ENCODE measurements at regions not wholly inside any gene's neighbourhood (a gene's known extent, or its start where the extent isn't known, plus 50 kb on each side); places are given as distances from the start of the nearest gene placed in this dataset.
"Not testable (repeated sequence)": the region's sequence is repeated elsewhere in the genome, so short reads cannot be mapped to it uniquely, and the experiment has no call there.

DNA sequence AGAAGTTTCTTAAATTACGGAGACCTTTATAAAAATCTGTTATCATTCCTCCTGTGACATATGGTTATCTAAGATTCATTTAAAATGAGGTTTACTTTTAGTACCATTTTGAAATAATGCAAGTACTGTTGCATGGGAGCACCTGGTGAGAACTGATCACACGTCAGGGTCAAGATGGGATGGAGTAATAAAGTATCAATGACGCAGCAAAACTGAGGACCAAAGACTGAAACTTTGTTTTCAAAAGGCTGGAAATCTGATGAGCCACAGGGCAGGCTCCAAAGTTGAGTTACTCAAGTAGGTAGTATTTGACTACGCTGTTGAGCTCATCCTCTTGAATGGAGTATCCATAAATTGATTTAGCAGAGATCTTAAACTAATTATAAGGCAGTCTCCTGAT lies 411.9 kb upstream of the ZNF804A start:
- TF ChIP-seq, protein P1, sequence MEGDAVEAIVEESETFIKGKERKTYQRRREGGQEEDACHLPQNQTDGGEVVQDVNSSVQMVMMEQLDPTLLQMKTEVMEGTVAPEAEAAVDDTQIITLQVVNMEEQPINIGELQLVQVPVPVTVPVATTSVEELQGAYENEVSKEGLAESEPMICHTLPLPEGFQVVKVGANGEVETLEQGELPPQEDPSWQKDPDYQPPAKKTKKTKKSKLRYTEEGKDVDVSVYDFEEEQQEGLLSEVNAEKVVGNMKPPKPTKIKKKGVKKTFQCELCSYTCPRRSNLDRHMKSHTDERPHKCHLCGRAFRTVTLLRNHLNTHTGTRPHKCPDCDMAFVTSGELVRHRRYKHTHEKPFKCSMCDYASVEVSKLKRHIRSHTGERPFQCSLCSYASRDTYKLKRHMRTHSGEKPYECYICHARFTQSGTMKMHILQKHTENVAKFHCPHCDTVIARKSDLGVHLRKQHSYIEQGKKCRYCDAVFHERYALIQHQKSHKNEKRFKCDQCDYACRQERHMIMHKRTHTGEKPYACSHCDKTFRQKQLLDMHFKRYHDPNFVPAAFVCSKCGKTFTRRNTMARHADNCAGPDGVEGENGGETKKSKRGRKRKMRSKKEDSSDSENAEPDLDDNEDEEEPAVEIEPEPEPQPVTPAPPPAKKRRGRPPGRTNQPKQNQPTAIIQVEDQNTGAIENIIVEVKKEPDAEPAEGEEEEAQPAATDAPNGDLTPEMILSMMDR (IDR thresholded peaks at IDR 0.05; ENCODE audit: extremely low read depth, insufficient read depth, missing control alignments), result no peak
- DNase-seq (ENCODE audit: low spot score), result no peak
- in situ Hi-C loops (cut with MboI; ENCODE audit: low pct_unique_long_range_greater_than_20kb, low sequenced_read_pairs, unreplicated experiment), result no loop called here

DNA sequence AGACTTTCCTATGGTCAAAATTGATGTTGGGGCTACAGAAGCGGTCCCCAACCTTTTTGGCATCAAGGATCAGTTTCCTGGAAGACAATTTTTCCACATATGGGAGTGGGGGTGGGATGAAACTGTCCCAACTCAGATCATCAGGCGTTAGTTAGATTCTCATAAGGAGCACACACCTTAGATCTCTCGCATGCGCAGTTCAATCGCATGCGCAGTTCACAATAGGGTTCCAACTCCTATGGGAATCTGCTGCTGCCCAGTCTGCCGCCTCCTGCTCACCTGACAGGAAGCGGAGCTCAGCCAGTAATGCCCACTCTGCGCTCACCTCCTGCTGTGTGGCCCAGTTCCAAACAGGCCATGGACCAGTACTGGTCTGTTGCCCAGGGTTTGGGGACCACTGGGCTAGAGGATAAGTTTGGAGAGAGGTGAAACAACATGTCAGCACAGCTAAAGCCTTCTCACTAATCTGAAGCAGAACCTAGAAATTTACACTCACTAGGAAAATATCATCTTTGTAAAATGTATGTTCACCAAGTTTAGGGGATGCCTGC lies 410.8 kb upstream of the ZNF804A start:
- no peak for DNase-seq (ENCODE audit: low spot score)
- TF ChIP-seq, protein P1 (IDR thresholded peaks at IDR 0.05; ENCODE audit: extremely low read depth, insufficient read depth, missing control alignments), result no peak
- in situ Hi-C loops (cut with MboI; ENCODE audit: low pct_unique_long_range_greater_than_20kb, low sequenced_read_pairs, unreplicated experiment), result no loop called here

GRCh38 chr2:184190725-184191124 lies 407.6 kb upstream of the ZNF804A start:
- TF ChIP-seq, protein P1 (IDR thresholded peaks at IDR 0.05; ENCODE audit: extremely low read depth, insufficient read depth, missing control alignments), result no peak
- no peak for DNase-seq (ENCODE audit: low spot score)
- in situ Hi-C loops (cut with MboI; ENCODE audit: low pct_unique_long_range_greater_than_20kb, low sequenced_read_pairs, unreplicated experiment), result no loop called here

DNA sequence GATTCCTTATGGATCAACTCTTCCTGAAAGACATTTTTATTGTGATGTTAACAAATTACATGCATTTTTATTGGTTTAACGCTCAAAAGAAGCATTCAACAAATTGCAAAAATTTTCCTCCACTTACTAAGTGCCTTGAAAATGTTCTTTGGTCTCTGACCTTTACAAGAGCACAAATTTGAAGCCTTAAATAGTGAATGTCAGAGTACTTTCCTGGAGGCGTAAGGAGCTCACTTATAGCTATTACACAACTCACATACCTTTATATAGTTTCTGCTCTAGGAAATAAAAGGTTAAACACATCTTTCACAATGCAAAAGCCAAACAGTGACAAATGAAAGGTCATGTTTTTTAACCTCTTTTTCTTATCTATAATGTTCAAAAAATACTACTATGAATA lies 405.7 kb upstream of the ZNF804A start:
- DNase-seq (ENCODE audit: low spot score), result no peak
- TF ChIP-seq, protein P1 (IDR thresholded peaks at IDR 0.05; ENCODE audit: extremely low read depth, insufficient read depth, missing control alignments), result no peak
- in situ Hi-C loops (cut with MboI; ENCODE audit: low pct_unique_long_range_greater_than_20kb, low sequenced_read_pairs, unreplicated experiment), result no loop called here

DNA sequence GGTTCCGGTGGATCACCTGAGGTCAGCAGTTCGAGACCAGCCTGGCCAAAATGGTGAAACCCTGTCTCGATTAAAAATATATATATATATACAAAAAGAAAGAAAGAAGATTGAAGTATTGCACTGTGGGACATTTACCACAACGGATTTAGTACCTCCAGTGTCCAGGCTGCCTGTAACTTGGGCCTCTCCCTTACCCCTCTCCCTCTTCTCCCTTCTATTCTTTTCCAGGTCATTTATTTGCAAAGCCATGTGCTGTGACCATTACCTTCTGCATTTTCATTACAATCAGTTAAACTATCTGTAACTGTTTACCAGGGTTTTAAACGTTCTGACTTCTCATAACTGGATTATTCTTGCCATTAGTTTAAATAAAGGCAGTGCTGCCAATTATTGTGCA lies 400.9 kb upstream of the ZNF804A start:
- in situ Hi-C loops (cut with MboI; ENCODE audit: low pct_unique_long_range_greater_than_20kb, low sequenced_read_pairs, unreplicated experiment), result no loop called here
- DNase-seq (ENCODE audit: low spot score), result no peak
- TF ChIP-seq, protein P1 (IDR thresholded peaks at IDR 0.05; ENCODE audit: extremely low read depth, insufficient read depth, missing control alignments), result no peak

GRCh38 chr2:184198791-184199190 lies 399.5 kb upstream of the ZNF804A start:
- DNase-seq (ENCODE audit: low spot score); in situ Hi-C loops (cut with MboI; ENCODE audit: low pct_unique_long_range_greater_than_20kb, low sequenced_read_pairs, unreplicated experiment): not testable (repeated sequence)

DNA sequence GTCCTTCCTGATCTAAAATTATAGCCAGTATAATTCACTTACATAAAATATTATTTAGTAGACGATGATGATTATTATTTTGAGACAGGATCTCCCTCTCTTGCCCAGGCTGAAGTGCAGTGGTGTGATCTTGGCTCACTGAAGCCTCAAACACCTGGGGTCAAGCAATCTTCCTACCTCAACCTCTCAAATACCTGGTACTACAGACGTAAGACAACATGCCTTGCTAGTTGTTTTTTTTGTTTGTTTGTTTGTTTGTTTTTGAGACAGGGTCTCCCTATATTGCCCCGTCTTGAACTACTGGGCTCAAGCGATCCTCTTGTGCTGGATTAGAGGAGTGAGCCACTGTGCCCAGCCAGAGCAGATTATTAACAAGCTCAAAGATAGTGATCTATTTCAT lies 399.1 kb upstream of the ZNF804A start:
- DNase-seq (ENCODE audit: low spot score), result no peak
- in situ Hi-C loops (cut with MboI; ENCODE audit: low pct_unique_long_range_greater_than_20kb, low sequenced_read_pairs, unreplicated experiment), result no loop called here
- TF ChIP-seq, protein P1 (IDR thresholded peaks at IDR 0.05; ENCODE audit: extremely low read depth, insufficient read depth, missing control alignments), result no peak
